ENCODE measurements at regions not wholly inside any gene's neighbourhood (a gene's known extent, or its start where the extent isn't known, plus 50 kb on each side); places are given as distances from the start of the nearest gene placed in this dataset.

DNA sequence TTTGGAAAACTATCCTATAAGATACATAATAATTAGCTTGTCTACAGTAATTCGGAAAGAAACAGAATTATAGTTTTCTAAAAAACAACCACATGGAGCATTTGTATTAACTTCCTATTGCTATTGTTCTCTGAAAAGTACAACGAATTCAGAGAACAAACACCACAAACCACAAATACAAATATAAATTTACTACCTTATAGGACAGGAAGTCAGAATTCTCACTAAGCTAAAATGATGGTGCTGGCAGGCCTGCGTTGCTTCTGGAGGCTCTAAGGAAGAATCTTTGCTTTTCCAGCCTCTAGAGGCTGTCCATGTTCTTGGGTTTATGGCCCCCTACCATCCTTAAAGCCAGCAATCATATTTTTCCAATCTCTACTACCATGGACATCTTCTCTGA, 173.6 kb upstream of the TCF21 start:
- TF ChIP-seq YY1 (IDR thresholded peaks at IDR 0.05; ENCODE audit: insufficient read depth, insufficient read length) (no peak), SUZ12 (IDR thresholded peaks at IDR 0.05; ENCODE audit: extremely low read depth, insufficient read depth, insufficient read length) (no peak)
